ENCODE measurements at regions not wholly inside any gene's neighbourhood (a gene's known extent, or its start where the extent isn't known, plus 50 kb on each side); places are given as distances from the start of the nearest gene placed in this dataset.

DNA sequence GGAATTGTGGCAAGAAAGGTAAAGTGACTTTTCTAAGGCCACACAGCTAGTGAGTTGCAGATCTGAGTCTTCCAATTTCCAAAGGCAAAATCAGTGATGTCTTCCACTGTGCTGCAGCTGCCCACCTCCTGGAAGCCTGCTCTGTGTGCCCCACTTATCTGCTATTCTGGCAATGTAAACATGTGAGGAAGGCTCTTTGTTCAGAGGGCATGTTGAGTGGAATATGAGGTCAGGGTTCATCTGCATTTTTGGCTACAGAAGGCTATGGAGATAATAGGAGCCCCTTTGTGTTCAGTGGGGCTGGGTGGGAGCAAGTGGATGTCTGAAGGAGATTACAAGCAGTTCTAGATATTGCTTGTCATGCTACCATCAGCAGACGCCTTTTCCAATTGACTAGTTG lies 396.2 kb downstream of the BUD13 start:
- Mint-ChIP-seq H3K36me3 (ENCODE audit: low read depth) (no peaks in the 10 kb centered on the region; the same call in 2 of the 3 replicates), H3K27me3 (ENCODE audit: insufficient read depth, low read depth, poor library complexity) (peaks cover 2% of the 10 kb centered on the region), H3K4me3 (no peak overlapping the region), H3K27ac (no peak overlapping the region), H3K4me1 (peaks cover 16% of the 10 kb centered on the region), H3K9me3 (peaks cover 8% of the 10 kb centered on the region; the same call in 2 of the 3 replicates)
- ATAC-seq, result no peak
- Histone ChIP-seq H2AFZ (no peak overlapping the region), H3F3A (replicated peaks; ENCODE audit: low read depth) (no peaks in the 10 kb centered on the region), H3K9me2 (ENCODE audit: insufficient read depth) (no peaks in the 10 kb centered on the region), H3K4me1 (ENCODE audit: insufficient read depth) (peaks cover 9% of the 10 kb centered on the region), H3K27me3 (ENCODE audit: insufficient read depth) (no peaks in the 10 kb centered on the region), H3K4me2 (no peak overlapping the region), H3K4me3 (no peak overlapping the region), H4K20me1 (replicated peaks; ENCODE audit: insufficient read depth) (no peaks in the 10 kb centered on the region), H3K27ac (ENCODE audit: low read depth) (no peak overlapping the region), H3K79me2 (replicated peaks; ENCODE audit: insufficient read depth) (no peaks in the 10 kb centered on the region), H3K36me3 (ENCODE audit: insufficient read depth) (no peaks in the 10 kb centered on the region)
- no peak for DNase-seq (ENCODE audit: low spot score)
- TF ChIP-seq CREB1 (CRISPR knock-in tag; IDR thresholded peaks at IDR 0.05; ENCODE audit: low read depth) (no peak), JUNB (IDR thresholded peaks at IDR 0.05; ENCODE audit: unreplicated experiment) (no peak), EZH2phosphoT487 (IDR thresholded peaks at IDR 0.05; ENCODE audit: unreplicated experiment) (no peak), POLR2AphosphoS5 (IDR thresholded peaks at IDR 0.05; ENCODE audit: low read depth) (no peak), STAT1 (IDR thresholded peaks at IDR 0.05; ENCODE audit: unreplicated experiment) (no peak), EZH2 (IDR thresholded peaks at IDR 0.05; ENCODE audit: low read depth, unreplicated experiment) (no peak), ZNF114 (CRISPR knock-in tag; IDR thresholded peaks at IDR 0.05) (no peak)
- TF ChIP-seq, protein P1, sequence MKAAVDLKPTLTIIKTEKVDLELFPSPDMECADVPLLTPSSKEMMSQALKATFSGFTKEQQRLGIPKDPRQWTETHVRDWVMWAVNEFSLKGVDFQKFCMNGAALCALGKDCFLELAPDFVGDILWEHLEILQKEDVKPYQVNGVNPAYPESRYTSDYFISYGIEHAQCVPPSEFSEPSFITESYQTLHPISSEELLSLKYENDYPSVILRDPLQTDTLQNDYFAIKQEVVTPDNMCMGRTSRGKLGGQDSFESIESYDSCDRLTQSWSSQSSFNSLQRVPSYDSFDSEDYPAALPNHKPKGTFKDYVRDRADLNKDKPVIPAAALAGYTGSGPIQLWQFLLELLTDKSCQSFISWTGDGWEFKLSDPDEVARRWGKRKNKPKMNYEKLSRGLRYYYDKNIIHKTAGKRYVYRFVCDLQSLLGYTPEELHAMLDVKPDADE (IDR thresholded peaks at IDR 0.05), result no peak
- TF ChIP-seq, protein P2, sequence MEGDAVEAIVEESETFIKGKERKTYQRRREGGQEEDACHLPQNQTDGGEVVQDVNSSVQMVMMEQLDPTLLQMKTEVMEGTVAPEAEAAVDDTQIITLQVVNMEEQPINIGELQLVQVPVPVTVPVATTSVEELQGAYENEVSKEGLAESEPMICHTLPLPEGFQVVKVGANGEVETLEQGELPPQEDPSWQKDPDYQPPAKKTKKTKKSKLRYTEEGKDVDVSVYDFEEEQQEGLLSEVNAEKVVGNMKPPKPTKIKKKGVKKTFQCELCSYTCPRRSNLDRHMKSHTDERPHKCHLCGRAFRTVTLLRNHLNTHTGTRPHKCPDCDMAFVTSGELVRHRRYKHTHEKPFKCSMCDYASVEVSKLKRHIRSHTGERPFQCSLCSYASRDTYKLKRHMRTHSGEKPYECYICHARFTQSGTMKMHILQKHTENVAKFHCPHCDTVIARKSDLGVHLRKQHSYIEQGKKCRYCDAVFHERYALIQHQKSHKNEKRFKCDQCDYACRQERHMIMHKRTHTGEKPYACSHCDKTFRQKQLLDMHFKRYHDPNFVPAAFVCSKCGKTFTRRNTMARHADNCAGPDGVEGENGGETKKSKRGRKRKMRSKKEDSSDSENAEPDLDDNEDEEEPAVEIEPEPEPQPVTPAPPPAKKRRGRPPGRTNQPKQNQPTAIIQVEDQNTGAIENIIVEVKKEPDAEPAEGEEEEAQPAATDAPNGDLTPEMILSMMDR (conservative IDR thresholded peaks at IDR 0.05; ENCODE audit: low read depth in 2 of 2), result no peak
- TF ChIP-seq, protein P3, sequence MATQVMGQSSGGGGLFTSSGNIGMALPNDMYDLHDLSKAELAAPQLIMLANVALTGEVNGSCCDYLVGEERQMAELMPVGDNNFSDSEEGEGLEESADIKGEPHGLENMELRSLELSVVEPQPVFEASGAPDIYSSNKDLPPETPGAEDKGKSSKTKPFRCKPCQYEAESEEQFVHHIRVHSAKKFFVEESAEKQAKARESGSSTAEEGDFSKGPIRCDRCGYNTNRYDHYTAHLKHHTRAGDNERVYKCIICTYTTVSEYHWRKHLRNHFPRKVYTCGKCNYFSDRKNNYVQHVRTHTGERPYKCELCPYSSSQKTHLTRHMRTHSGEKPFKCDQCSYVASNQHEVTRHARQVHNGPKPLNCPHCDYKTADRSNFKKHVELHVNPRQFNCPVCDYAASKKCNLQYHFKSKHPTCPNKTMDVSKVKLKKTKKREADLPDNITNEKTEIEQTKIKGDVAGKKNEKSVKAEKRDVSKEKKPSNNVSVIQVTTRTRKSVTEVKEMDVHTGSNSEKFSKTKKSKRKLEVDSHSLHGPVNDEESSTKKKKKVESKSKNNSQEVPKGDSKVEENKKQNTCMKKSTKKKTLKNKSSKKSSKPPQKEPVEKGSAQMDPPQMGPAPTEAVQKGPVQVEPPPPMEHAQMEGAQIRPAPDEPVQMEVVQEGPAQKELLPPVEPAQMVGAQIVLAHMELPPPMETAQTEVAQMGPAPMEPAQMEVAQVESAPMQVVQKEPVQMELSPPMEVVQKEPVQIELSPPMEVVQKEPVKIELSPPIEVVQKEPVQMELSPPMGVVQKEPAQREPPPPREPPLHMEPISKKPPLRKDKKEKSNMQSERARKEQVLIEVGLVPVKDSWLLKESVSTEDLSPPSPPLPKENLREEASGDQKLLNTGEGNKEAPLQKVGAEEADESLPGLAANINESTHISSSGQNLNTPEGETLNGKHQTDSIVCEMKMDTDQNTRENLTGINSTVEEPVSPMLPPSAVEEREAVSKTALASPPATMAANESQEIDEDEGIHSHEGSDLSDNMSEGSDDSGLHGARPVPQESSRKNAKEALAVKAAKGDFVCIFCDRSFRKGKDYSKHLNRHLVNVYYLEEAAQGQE (IDR thresholded peaks at IDR 0.05; ENCODE audit: unreplicated experiment), result no peak
